NCI-H2196 treated with DMSO at 0.1 percent for 48 hours (cell line): ENCODE measurements at regions not wholly inside any gene's neighbourhood (a gene's known extent, or its start where the extent isn't known, plus 50 kb on each side); places are given as distances from the start of the nearest gene placed in this dataset.

Experiments
- DNase-seq: peaks from one replicate; lab custom pipeline; 2025; ENCODE audit not compliant: unreplicated experiment; lab: John Stamatoyannopoulos, UW

DNA sequence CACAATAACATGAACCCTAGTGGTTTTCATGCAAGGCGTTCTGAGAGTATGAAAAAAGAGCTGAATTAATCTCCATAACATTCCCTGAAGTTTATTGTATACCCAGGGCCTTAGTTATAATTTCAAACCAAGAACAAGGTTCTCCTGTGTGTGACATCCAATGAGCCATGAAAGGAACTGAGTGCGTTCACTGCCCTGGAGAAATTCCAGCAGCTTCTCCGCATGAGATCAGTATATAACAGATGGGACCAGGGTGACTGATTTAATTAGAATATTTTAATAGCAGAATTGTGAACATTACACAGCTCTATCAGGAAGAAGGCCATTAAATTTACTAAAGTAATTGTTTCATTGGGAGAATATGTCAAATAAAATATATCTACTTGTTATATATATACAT, 1190.5 kb upstream of the SLC10A2 start:
- DNase-seq = no peak

DNA sequence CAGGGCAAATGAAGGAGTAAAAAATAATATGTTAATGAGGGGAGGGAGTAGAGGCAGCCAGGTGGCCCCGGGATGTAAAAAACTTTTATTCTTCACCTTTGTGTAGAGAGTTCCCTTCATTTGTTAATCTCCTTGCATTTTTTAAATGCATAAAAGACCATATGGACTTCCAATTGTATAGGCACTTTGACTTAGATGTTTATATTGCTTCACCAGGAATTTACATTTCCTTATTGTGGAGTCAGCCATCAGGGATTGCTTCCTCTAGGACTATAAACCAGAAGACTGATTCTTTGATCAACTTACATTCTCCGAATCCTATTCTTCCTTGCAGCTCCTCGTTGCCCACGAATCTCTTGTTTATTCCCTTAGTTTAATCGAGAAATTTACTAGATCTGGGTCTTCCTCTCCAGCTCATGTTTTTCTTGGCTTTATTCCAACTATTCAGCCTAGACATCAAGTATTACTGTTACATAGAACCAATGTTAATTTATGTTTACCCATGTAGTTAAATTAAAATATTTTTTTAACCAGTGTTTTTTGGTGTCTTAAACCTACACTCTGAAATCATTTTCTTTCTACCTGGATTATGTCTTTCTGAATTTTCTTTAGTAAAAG, 1187.0 kb upstream of the SLC10A2 start:
- DNase-seq = no peak

DNA sequence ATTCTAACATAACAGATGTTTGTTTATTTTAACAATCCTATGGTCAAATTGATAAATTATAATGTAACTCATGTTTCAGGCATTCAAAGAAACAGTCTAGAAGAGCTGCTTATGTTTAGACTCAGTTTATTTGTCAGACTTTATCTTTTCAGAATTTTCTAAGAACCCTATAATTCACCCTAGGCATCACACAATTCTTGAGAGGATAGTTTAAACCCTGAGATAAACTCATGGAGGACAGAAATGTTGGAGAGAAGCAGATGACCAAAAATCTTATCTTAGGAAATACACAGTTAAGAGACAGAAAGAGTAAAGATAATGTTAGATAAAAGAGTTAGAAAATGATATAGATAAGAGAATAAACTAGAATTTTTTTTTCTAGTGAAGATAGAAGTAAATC, 1185.7 kb upstream of the SLC10A2 start:
- no peak for DNase-seq

DNA sequence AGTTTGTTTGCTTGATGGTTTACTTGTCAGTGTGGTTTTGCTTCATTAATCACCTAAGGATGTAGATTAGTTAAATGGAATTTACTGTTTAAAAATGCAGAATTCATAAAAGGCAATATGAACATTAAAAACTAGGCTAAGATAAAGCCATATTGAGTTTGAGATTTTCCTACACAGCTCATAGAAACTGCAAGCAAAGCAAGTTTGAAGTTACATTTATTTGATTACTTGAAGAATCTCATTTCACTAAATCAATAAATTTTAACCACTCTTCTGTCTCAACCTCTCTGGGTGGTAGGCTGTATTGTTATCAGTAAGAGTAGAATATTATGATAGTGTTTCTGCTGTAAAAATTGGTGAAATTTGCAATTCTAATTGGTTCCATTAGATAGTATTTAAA, 1180.7 kb upstream of the SLC10A2 start:
- DNase-seq = no peak

DNA sequence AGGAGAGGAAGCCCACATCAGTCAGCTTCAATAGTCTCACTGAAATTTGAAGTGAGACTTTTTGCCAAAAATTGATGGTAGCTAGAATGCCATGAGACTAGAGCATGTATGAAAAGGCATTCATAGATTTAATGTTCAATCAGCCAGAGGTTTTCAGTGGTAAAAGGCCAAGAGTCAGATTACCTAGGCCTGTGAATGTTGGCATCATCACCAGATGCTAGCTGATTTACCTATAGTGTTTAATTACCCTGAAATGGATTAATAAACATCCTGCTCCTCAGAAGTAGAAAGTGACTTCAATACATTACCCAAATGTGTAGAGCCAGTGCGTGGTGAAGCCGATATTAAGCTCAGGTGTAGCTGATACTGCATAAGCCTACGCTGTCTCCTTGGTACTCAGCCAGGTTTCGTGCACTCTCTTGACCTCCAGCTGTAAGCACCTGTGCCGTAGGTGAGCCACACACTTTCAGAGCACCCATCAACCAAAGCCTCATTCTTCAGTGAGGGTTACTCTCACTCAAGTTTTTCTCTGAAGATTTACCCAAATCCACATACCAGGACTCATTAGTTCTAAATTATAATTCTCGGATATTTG, 1140.3 kb upstream of the SLC10A2 start:
- no peak for DNase-seq

DNA sequence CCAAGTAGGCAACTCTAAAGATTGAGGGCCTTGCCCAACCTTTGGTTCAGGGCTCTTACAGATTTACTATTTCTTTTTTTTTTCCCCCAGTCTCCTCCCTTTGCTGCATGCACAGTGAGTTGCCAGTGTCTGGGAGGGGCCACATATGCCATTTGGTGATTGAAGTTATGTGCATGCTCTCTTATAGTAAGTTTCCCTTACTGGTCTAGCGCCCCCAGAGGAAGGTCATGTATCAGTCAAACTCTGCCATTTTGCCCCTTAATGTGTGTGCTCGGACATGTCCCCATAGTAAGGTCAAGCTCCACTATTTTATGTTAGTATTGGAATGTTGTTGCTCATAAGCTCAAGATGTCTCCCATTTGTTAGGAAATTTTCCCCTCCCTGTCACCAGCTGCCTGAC, 1138.0 kb upstream of the SLC10A2 start:
- no peak for DNase-seq

DNA sequence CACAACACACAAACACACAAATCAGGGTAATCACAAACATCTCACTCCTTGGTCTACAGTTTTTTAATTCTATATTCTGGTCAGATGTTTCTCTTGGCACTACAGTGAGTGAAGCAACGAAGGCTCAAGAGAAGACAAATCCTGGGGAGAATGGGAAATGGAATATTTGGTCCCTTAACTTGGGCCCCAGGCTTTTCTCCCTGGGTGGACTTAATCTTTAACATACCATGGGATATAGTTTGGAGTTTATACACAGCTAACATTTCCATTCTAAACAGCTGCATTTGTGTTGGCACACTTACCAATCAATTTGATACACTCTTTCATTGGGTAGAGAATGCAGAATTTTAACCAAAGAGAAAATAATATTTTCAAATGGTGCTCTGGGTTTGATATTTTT, 1132.6 kb upstream of the SLC10A2 start:
- DNase-seq = no peak

DNA sequence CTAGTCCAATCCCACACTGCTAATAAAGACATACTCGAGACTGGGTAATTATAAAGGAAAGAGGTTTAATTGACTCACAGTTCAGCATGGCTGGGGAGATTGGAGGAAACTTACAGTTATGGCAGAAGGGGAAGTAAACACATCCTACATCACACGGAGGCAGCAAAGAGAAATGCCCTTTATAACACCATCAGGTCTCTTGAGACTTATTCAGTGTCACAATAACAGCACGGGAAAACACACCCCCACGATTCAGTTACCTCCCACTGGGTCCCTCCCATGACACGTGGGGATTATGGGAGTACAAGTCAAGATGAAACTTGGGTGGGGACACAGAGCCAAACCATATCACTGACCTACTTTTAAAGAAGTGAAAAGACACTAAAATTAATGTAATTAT, 1130.4 kb upstream of the SLC10A2 start:
- DNase-seq = no peak

DNA sequence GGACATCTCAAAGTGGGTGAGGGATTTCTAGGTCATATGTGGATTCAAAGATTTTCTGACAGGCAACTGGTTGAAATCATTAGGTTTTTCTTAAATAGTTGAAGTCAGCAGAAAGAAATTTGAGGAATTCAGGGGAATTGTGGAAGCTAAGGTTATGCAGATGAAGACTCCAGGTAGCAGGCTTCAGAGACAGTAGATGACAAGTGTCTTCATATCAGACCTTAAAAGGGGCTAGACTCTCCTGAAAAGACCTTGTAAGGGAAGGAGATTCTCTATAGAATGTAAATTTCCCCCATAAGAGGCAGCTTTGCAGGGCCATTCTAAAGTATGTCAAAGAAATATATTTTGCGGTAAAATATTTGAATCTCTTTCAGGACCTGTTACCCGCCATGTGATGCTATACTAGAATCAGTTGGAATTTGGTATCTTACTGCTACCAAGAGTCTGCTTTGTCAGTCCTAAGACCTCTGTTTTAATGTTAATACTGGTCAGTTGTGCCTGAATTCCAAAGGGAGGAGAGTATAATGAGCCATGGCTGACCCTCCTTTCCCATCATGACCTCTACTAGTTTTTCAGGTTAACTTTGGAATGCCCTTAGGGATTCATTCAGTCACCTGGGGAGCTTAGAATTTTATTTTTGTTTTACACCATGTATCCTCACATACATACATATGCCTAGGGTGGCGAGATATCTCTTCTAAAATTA, 1115.5 kb upstream of the SLC10A2 start:
- no peak for DNase-seq

DNA sequence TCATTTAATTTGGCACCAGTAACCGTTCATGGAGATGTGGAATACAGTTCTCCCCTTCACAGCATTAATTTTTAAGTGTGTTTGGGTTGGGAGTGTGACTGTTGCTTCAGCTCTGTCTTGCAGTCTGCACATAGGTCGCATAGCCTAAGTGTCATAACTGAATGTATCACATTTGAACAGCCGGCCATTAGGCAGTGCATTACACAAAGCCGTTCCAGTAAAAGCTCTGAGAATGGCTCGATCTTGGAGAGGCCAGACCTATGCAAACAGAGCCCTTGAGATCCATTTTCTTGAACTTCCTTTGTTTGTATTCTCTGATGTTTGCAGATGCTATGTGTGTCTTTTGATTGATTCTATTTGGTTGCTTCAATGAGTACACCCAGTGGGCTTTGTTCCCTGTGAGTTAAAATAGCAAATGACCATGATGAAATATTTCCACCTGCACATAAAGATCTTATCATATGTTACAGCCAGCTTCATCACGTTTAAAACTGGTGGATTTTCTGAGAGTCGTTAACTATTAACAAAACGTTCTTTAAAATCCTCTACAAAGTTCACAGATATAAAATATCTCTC, 1104.9 kb upstream of the SLC10A2 start:
- no peak for DNase-seq

DNA sequence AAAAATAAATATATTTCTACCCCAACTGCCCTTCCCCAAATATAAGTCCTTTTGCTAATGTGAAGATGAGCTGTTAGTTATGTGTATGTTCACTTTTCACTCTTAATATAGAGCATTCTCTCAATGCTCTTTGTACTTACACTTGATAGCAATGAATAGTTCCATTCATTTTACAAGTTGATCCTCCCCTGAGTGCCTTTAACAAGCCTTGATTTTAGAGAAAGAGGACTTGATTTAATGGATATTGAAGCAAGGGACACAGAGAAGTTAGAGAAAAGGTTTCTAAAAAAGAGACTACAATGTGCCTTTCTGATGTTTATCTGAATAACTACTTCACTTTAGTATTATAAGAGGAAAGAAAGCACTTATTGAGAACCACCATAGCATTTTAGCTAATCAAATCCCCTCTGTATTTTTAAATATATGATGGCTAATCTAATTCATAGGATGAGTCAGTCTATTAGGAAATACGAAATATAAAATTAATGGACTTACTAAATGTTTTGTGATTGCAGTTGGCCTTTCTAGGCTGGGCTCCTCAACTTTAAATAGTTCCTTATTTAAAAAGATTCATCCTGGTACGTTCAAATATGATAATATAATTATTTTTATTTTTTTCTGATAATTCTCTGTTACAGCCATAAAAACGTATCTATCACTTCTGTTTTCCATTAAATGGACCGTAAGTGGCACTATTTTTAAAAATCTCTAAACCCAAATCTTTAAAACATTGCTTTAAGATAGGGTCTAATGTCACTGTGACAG, 1097.8 kb upstream of the SLC10A2 start:
- no peak for DNase-seq

DNA sequence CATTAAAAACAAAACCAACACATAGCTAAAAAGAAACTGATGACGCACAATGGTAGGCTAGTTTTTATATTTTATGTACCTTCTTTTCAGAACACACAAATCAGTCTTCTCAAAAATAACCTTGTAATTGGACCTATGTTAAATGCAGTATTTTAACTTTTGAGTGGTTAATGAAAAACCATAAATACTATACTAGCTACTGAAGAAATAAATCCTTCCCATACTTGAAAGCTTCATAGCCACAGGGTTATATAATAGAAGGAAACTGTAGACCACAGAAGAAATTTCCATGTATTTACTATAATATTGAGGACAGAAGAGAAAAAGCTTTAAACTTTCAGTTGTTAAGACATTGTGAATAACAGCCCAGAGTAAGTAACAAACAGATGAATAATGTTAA, 1094.3 kb upstream of the SLC10A2 start:
- no peak for DNase-seq

DNA sequence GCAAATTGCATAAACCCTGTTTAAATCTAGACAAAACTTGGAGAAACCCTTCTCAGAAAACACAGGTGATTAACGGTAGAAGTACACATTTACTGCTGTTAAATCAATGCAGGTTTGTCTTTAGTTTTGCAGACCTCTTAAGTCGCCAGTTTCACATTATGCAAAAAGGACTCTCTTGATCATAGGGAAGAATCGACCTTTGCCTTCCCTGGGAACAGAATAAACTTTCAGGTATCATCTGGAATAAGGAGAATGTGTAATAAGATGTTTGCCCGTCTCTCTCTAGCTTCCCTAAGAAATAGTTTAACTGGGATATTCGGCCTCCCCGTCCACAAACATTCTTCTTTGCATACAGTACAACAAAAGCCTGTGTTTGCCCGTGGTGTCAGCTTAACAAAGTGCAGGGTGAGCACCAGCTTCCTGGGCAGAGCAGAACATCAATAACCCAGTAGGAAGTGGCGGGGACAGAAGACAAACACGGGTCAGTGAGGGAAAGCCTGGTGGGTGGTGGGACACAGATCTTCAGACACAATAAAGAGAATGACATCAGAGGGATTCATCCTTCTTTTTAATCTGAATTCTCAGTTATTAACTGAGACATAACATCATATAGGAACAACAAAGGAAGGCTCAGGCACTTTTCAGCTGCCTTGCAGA, 1077.7 kb upstream of the SLC10A2 start:
- DNase-seq = no peak

DNA sequence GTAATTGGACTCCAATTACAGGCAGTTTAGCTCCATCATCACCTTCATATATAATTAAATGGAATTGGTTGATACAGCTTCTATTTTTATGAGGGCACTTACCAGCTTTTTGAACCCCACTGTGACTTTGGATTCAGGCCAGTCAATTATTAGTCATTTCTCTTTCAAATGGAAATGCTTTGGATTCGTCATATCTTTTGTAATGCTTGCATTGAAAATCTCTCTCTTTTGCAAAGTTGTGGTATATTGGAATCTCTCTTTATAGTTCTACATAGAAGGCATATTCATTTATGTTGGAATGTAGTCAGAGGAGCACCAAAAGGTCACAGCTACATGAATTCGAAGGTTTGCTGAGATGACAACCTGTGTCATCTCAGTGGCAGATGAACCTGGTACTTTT, 1074.3 kb upstream of the SLC10A2 start:
- DNase-seq = no peak

DNA sequence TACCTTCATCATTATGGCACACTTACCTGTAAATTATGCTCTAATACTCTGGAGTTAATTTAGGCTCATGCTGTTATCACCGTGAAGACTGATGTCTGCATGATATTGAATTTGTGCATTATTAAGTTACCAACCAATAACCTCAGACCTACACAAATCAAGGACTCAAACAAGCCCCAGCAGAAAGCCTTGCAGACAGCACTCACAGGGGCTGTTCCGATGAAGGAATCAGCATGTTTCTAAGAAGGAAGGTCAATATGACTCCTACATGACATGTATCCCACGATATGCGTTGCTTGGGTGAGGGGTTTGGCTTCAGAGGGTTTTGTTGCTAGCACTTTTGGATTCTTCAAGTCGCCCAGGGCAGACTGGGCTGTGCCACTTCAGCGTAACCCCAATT, 1071.2 kb upstream of the SLC10A2 start:
- no peak for DNase-seq

DNA sequence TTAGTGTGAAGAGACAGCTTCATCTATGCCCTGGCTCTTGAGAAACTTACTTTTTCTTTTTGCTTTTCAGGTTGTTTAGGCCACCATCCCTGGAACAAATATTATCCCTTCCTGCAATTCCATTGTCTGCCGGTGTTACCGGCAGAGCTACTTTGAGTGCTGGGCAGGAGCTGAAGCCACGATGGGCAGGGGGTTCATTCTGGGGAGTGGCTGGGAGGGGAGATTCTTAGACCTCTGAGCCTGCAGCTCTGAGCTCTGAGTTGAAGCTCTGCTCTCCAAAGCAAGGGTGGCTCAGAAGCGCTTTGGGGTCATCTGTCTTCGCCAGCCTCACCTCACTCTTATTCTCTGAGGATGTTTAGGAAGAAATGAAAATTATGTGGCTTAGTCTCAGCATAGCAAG, 1066.6 kb upstream of the SLC10A2 start:
- no peak for DNase-seq

DNA sequence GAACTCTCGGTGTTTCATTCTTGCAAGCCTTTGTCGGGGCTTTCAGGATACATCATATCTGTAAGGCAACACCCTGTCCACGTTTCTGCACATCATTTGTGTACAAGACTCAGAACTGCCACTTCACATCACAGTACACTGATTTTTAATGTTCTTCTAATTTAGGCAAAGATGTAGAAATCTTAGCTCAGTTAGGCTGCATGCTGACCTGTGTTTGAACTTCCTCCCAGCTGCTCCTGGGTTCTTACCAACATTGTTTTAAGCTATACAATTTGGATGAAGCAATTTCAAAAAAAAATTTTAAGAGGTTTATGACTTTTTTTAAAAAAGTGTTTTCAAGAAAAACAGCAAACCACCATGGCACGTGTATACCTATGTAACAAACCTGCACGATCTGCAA, 1047.9 kb upstream of the SLC10A2 start:
- no peak for DNase-seq

DNA sequence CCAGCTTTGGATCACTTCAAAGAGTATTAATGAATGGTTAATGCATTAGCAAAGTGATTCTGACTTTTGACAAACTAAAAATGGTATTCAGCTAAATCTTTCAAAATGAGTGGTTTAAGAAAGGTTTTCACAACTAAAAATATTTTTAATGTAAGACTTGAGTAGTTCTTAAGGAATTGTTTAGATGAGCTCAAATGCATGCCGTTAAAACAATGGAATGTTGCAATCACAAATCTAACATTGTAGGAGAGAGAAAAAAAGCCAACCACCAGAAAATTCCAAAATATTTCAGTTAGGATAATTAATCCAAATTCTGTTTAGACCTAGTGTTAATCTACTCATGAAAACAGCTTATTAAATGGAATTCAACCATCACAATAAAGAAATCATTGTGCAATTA, 1044.8 kb upstream of the SLC10A2 start:
- no peak for DNase-seq

DNA sequence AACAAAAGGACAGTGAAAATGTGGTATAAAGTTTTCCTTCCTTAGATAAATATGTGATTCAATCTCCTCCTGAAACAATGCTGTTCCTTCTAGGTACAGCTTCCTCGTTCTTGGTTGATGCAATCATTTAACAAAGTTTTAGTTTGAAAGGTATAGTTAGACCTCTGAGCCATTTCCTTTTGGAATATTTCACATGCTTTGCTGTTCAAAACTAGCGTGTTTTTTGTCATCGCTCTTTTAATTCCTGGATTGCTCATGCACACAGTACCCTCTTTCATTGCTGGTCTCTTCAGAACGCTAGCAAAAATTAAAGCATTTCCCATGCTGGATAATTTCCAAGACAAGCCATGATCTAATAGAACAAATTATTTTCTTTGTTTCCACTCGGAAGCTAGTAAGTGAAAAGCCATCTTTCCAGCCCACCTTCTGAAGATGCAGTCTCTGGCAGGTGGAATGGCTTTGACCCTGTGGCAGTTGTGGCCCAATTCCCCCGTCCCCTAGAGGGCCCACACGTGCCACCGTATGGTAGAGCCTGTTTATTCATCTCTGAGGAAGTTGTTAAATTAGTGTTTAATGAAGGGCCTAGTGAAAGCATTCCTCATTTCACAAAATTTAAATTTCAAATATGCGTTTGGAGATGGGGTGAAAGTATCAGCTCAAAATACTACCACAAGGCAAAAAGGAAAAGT, 1040.6 kb upstream of the SLC10A2 start:
- DNase-seq = no peak
